Ascending aorta (tissue), 2 donors: ENCODE measurements at regions not wholly inside any gene's neighbourhood (a gene's known extent, or its start where the extent isn't known, plus 50 kb on each side); places are given as distances from the start of the nearest gene placed in this dataset.

ENCODE experiments used
- DNase-seq, 2 donors: peaks; one replicate each; pipeline ENCODE4 v3.0.0-alpha.2; 2019; ENCODE audit warnings: low spot score in 2 of 2
- H3K27ac ChIP-seq, 2 donors: fragments of 200-600 bp; sonication (generic); one replicate each; pipeline ENCODE4 v1.5.1; 2016 to 2017; ENCODE audit warnings: mild to moderate bottlenecking in 1 of 2
- H3K27me3 ChIP-seq: fragments of 200-600 bp; sonication (generic); one replicate; pipeline ENCODE4 v1.5.1; 2017
- H3K36me3 ChIP-seq, 2 donors: fragments of 200-600 bp; sonication (generic); one replicate each; pipeline ENCODE4 v1.5.1; 2016
- H3K4me1 ChIP-seq, 2 donors: fragments of 200-600 bp; sonication (generic); one replicate each; pipeline ENCODE4 v1.5.1; 2016 to 2017; ENCODE audit warnings: mild to moderate bottlenecking in 1 of 2
- H3K4me3 ChIP-seq, 2 donors: fragments of 200-600 bp; sonication (generic); one replicate each; pipeline ENCODE4 v1.5.1; 2016 to 2017; ENCODE audit warnings: mild to moderate bottlenecking in 1 of 2
- H3K9me3 ChIP-seq, 2 donors: fragments of 200-600 bp; sonication (generic); one replicate each; pipeline ENCODE4 v1.5.1; 2016
- CTCF ChIP-seq, 3 experiments: fragments of 200-600 bp in 2 of 3; fragments of 450-650 bp in 1 of 3; sonication (generic) in 2 of 3; IDR thresholded peaks; one replicate each; pipeline ENCODE4 v1.5.1; 2016 to 2019; ENCODE audit warnings: antibody characterized with exemption in 3 of 3, mild to moderate bottlenecking in 1 of 3, moderate library complexity in 1 of 3
- intact Hi-C: fragments of 100-400 bp; cut with DNase I; formaldehyde crosslinking; loops from one replicate; pipeline ENCODE4 v1.15.1; 2023

DNA sequence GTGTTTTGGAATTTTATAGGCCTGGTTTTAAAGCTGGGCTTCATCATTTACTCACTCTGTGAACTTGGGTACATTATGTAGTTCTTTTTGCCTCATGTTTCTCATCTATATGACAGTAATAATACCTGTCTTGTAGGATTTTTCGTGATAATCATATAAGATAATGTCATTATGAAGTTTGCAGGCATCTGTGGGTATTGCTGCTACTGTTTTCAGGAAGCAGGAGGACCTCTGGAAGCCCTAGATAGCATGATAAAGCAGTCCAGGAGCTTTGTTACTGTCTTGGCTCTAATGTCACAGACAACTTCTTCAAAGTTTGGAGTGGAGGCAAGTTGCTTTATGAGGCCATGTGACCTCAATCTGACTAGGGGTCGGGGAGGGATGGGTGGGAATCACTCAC is 145.0 kb upstream of the MEIS2 start:
- Histone ChIP-seq H3K4me1 (no peaks in the 10 kb centered on the region), H3K36me3 (no peaks in the 10 kb centered on the region), H3K27ac (no peak overlapping the region), H3K4me3 (no peak overlapping the region), H3K27me3 (no peaks in the 10 kb centered on the region), H3K9me3 (no peaks in the 10 kb centered on the region)
- intact Hi-C loops, result no loop called here
- no peak for TF ChIP-seq CTCF (IDR thresholded peaks at IDR 0.05)
- DNase-seq, result no peak

- H3K4me1 ChIP-seq, result no peaks in the 10 kb centered on the region
- H3K9me3 ChIP-seq, result no peaks in the 10 kb centered on the region
- no peak overlapping the region for H3K27ac ChIP-seq
- H3K27me3 ChIP-seq, result no peaks in the 10 kb centered on the region
- H3K4me3 ChIP-seq, result no peak overlapping the region
- no peak for TF ChIP-seq CTCF (IDR thresholded peaks at IDR 0.05)
- no peak for DNase-seq
- no peaks in the 10 kb centered on the region for H3K36me3 ChIP-seq
- intact Hi-C loops, result no loop called here
Measured at GRCh38 chr15:37246065-37246464, 145.7 kb upstream of the MEIS2 start.

GRCh38 chr15:37246856-37247255 is 146.5 kb upstream of the MEIS2 start:
- no peaks in the 10 kb centered on the region for H3K9me3 ChIP-seq
- TF ChIP-seq CTCF (IDR thresholded peaks at IDR 0.05), result no peak
- DNase-seq, result no peak
- H3K27me3 ChIP-seq, result no peaks in the 10 kb centered on the region
- no peak overlapping the region for H3K27ac ChIP-seq
- no peaks in the 10 kb centered on the region for H3K4me1 ChIP-seq
- H3K36me3 ChIP-seq, result no peaks in the 10 kb centered on the region
- intact Hi-C loops, result no loop called here
- no peak overlapping the region for H3K4me3 ChIP-seq

- intact Hi-C loops, result no loop called here
- Histone ChIP-seq H3K4me3 (no peak overlapping the region), H3K4me1 (no peaks in the 10 kb centered on the region), H3K27me3 (no peaks in the 10 kb centered on the region), H3K36me3 (no peaks in the 10 kb centered on the region), H3K27ac (no peak overlapping the region), H3K9me3 (no peaks in the 10 kb centered on the region)
- DNase-seq, result no peak
- TF ChIP-seq CTCF (IDR thresholded peaks at IDR 0.05), result no peak
Measured at GRCh38 chr15:37249249-37249648, 148.9 kb upstream of the MEIS2 start.

- H3K27ac ChIP-seq, result no peak overlapping the region
- intact Hi-C loops, result no loop called here
- no peak for TF ChIP-seq CTCF (IDR thresholded peaks at IDR 0.05)
Measured at GRCh38 chr15:37252530-37252929, 152.2 kb upstream of the MEIS2 start.

GRCh38 chr15:37253877-37254276 is 153.5 kb upstream of the MEIS2 start:
- H3K4me1 ChIP-seq, result no peaks in the 10 kb centered on the region
- no peak for TF ChIP-seq CTCF (IDR thresholded peaks at IDR 0.05)
- H3K36me3 ChIP-seq, result no peaks in the 10 kb centered on the region
- no peaks in the 10 kb centered on the region for H3K9me3 ChIP-seq
- no peak for DNase-seq
- no peak overlapping the region for H3K27ac ChIP-seq
- H3K4me3 ChIP-seq, result no peak overlapping the region
- no peaks in the 10 kb centered on the region for H3K27me3 ChIP-seq
- intact Hi-C loops, result no loop called here

More at GRCh38 chr15:37252530-37252929, 152.2 kb upstream of the MEIS2 start:
- no peaks in the 10 kb centered on the region for H3K9me3 ChIP-seq
- no peaks in the 10 kb centered on the region for H3K4me1 ChIP-seq
- no peak overlapping the region for H3K4me3 ChIP-seq
- no peaks in the 10 kb centered on the region for H3K36me3 ChIP-seq
- no peak for DNase-seq
- H3K27me3 ChIP-seq, result no peaks in the 10 kb centered on the region
